Stomach (tissue), 4 donors: ENCODE measurements at regions not wholly inside any gene's neighbourhood (a gene's known extent, or its start where the extent isn't known, plus 50 kb on each side); places are given as distances from the start of the nearest gene placed in this dataset.
"Not testable (repeated sequence)": the region's sequence is repeated elsewhere in the genome, so short reads cannot be mapped to it uniquely, and the experiment has no call there.

Experiments
- POLR2A ChIP-seq, 4 donors: fragments of 450-650 bp; IDR thresholded peaks; one replicate each; pipeline ENCODE4 v1.6.1; 2016; ENCODE audit warnings: antibody characterized with exemption in 4 of 4, control low read depth in 2 of 4, mild to moderate bottlenecking in 1 of 4, moderate library complexity in 1 of 4
- TF ChIP-seq, protein P1 (sequence below), 7 experiments: fragments of 450-650 bp in 4 of 7; fragments of 200-600 bp in 3 of 7; sonication (generic) in 3 of 7; IDR thresholded peaks; one replicate each; pipeline ENCODE4 v1.5.1; 2016 to 2019; ENCODE audit warnings: antibody characterized with exemption in 7 of 7, control low read depth in 2 of 7, mild to moderate bottlenecking in 1 of 7

GRCh38 chr3:46772498-46772897, 54.8 kb upstream of the PRSS50 start:
- TF ChIP-seq, protein P1, sequence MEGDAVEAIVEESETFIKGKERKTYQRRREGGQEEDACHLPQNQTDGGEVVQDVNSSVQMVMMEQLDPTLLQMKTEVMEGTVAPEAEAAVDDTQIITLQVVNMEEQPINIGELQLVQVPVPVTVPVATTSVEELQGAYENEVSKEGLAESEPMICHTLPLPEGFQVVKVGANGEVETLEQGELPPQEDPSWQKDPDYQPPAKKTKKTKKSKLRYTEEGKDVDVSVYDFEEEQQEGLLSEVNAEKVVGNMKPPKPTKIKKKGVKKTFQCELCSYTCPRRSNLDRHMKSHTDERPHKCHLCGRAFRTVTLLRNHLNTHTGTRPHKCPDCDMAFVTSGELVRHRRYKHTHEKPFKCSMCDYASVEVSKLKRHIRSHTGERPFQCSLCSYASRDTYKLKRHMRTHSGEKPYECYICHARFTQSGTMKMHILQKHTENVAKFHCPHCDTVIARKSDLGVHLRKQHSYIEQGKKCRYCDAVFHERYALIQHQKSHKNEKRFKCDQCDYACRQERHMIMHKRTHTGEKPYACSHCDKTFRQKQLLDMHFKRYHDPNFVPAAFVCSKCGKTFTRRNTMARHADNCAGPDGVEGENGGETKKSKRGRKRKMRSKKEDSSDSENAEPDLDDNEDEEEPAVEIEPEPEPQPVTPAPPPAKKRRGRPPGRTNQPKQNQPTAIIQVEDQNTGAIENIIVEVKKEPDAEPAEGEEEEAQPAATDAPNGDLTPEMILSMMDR (IDR thresholded peaks at IDR 0.05), result not testable (repeated sequence)
- not testable (repeated sequence) for TF ChIP-seq POLR2A (IDR thresholded peaks at IDR 0.05)
